BJ (cell line): ENCODE measurements at regions not wholly inside any gene's neighbourhood (a gene's known extent, or its start where the extent isn't known, plus 50 kb on each side); places are given as distances from the start of the nearest gene placed in this dataset.

Experiments
- CTCF ChIA-PET: fragments of 350-600 bp; formaldehyde crosslinking; extraction: SDS; loops from one replicate; lab custom pipeline; 2021; ENCODE audit warnings: antibody characterized with exemption, inconsistent platforms; lab: Yijun Ruan, JAX
- POLR2A ChIA-PET: fragments of 300-600 bp; sonication (Branson Sonifier 250); formaldehyde crosslinking; extraction: SDS; loops from one replicate; lab custom pipeline; 2021; ENCODE audit warnings: antibody characterized with exemption; lab: Charles Lee
- DNase-seq: peaks from one replicate; pipeline ENCODE4 v3.0.0-alpha.2; 2011; ENCODE audit warnings: low read depth
- H3K27me3 ChIP-seq: 2 replicates; pipeline ENCODE4 v1.6.0; 2011; ENCODE audit warnings: low read length; ENCODE audit not compliant: control insufficient read depth, insufficient read depth
- H3K36me3 ChIP-seq: 2 replicates; pipeline ENCODE4 v1.5.1; 2011; ENCODE audit warnings: low read length; ENCODE audit not compliant: control insufficient read depth, insufficient read depth
- H3K4me3 ChIP-seq: 2 replicates; pipeline ENCODE4 v1.5.1; 2011; ENCODE audit warnings: low read depth, mild to moderate bottlenecking, control low read depth, low read length
- TF ChIP-seq, protein P1 (sequence below): IDR thresholded peaks from 2 replicates; pipeline ENCODE4 v1.5.1; 2011; ENCODE audit warnings: low read depth, mild to moderate bottlenecking, control low read depth, inconsistent platforms, low read length, moderate library complexity; ENCODE audit not compliant: insufficient read depth

DNA sequence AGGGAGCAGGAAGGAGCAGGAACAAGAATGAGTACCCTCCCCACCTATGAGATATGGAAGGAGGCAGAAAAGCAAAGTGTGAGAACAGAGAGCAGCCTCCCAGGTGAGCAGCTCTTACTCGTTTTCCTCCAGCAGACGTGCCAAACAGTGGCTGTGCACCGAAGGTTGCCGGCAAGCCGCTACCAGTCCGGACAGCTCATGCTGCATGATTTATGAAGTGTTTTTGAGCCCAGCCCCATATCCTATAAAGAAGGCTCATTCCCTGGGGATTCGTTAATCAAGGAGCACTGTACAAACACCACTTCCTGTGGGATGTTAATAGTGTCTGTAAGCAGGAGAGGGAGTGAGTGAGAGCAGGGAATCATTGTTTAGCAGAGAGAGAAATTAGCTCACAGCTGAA lies 118.3 kb upstream of the FOXB1 start:
- Histone ChIP-seq H3K4me3 (no peak overlapping the region), H3K36me3 (no peaks in the 10 kb centered on the region), H3K27me3 (no peaks in the 10 kb centered on the region)
- ChIA-PET POLR2A (no interaction called here), CTCF (no interaction called here)
- TF ChIP-seq, protein P1, sequence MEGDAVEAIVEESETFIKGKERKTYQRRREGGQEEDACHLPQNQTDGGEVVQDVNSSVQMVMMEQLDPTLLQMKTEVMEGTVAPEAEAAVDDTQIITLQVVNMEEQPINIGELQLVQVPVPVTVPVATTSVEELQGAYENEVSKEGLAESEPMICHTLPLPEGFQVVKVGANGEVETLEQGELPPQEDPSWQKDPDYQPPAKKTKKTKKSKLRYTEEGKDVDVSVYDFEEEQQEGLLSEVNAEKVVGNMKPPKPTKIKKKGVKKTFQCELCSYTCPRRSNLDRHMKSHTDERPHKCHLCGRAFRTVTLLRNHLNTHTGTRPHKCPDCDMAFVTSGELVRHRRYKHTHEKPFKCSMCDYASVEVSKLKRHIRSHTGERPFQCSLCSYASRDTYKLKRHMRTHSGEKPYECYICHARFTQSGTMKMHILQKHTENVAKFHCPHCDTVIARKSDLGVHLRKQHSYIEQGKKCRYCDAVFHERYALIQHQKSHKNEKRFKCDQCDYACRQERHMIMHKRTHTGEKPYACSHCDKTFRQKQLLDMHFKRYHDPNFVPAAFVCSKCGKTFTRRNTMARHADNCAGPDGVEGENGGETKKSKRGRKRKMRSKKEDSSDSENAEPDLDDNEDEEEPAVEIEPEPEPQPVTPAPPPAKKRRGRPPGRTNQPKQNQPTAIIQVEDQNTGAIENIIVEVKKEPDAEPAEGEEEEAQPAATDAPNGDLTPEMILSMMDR = no peak
- DNase-seq = no peak

DNA sequence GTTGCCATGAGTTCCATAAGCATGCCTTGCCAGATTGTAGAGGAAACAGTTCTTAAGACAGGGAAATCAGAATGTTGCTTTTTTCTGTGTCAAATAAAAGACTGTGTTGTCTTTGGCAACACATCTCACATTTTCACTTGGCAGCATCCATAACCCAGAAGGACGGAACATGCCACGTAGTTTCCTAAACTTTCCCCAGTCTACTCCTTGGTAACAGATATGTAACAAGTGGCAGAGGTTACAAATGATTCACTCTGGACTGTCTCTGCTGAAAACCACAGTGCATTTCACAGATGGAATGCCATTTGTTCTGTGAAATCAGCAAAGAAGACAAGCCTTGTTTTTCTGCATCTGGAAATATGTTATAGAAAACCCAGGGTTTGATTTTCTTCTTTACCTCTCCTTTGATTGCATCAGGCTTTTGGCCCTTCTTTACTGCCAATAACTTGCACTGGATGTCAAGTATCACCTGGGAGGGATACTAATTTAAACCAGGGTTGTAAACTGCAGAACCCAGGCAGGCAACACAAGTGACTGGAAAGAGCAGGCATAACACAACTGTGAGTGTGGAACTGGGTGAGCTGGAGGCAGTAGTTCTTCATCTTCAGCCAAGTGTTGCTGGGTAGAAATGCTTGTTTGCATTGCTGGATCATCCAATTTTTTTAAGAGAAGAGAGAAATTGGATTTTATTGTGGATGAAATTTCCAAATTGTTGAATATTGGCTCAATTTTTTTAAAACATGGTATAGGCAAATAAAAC lies 124.4 kb upstream of the FOXB1 start:
- POLR2A ChIA-PET = no interaction called here
- CTCF ChIA-PET = no interaction called here
- Histone ChIP-seq H3K4me3 (no peak overlapping the region), H3K36me3 (no peaks in the 10 kb centered on the region), H3K27me3 (no peaks in the 10 kb centered on the region)
- TF ChIP-seq, protein P1 = no peak
- peak; percentile 13 for DNase-seq

DNA sequence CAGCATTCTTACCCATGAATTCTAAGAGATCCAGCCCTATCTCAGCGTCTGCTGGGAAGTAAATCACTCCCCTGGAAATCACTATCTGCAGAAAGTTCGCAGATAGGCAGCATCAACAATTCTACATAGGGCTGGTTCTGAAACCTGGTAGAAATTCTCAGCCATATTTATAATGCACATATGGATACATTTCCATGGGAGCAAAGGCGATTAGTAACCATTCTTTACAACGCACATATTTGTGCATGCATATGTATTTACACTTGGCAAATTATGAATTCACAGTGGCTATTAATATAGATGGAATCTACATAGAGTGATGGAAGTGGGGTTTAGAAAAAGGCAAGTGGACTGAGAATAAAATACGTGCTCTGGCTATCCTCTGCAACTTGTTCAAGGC lies 128.0 kb upstream of the FOXB1 start:
- POLR2A ChIA-PET = no interaction called here
- Histone ChIP-seq H3K36me3 (no peaks in the 10 kb centered on the region), H3K27me3 (no peaks in the 10 kb centered on the region), H3K4me3 (no peak overlapping the region)
- TF ChIP-seq, protein P1 = no peak
- CTCF ChIA-PET = no interaction called here
- DNase-seq = no peak

DNA sequence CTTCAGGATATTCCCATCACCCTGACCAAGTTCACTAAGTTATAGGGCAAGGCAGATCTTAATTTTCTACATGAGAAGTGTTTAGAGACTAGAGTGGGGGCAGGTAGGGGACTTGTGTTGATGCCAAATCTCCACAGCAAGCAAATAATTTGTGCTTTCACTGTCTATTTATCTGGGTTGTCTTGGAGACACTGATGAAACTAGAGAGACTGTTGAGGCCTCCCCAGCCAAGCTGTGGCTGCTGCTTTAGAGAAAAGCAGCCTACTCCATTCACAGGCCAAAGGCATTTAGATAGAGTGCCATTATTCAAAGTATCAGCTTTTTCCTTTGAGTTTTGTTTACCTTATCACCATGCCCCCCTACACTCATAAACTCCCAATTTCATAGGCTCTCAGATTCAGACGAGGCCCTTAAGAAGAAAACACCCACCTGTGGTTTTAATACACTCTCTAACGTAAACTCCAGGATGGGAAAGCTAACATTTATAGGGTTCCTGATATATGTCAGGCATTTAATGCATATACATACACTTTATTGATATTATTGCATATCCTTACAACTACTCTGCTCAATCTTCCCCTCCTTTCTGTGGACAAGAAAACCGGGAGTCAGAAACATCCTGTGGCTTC lies 130.4 kb upstream of the FOXB1 start:
- POLR2A ChIA-PET = no interaction called here
- CTCF ChIA-PET = no interaction called here
- no peaks in the 10 kb centered on the region for H3K27me3 ChIP-seq

More for the DNA sequence above, 130.4 kb upstream of the FOXB1 start:
- Histone ChIP-seq H3K36me3 (no peaks in the 10 kb centered on the region), H3K4me3 (no peak overlapping the region)
- TF ChIP-seq, protein P1 = no peak
- DNase-seq = no peak
